OCI-LY1 (cell line): ENCODE measurements at regions not wholly inside any gene's neighbourhood (a gene's known extent, or its start where the extent isn't known, plus 50 kb on each side); places are given as distances from the start of the nearest gene placed in this dataset.

Experiments
- EZH2 ChIP-seq: fragments of 200-600 bp; sonication (generic), shearing (Covaris generic); IDR thresholded peaks from 2 replicates; pipeline ENCODE4 v1.8.0; 2017; ENCODE audit warnings: borderline replicate concordance, mixed run types, mild to moderate bottlenecking, antibody characterized with exemption, low read length, moderate library complexity, mixed read lengths
- TF ChIP-seq, protein P1 (sequence below): fragments of 200-600 bp; sonication (generic), shearing (Covaris generic); IDR thresholded peaks from 2 replicates; pipeline ENCODE4 v1.5.1; 2017; ENCODE audit warnings: mild to moderate bottlenecking, antibody characterized with exemption, low read length, moderate library complexity, mixed read lengths

DNA sequence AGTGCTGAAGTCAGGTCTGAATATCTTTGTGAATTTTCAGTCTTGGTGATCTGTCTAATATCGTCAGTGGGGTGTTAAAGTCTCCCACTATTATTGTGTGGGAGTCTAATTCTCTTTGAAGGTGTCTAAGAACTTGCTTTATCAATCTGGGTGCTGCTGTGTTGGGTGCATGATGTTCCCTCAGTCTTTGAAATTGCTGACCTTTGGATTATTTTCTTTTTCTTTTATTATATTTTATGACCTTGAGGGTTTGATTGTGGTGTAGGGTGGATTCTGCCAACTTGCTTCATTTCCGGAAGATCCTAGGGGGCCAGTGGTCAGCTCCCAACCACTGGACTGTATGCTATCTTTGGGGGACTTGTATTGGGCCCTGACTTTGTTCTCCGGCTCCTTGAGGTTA is 415.3 kb downstream of the USP25 start:
- TF ChIP-seq, protein P1, sequence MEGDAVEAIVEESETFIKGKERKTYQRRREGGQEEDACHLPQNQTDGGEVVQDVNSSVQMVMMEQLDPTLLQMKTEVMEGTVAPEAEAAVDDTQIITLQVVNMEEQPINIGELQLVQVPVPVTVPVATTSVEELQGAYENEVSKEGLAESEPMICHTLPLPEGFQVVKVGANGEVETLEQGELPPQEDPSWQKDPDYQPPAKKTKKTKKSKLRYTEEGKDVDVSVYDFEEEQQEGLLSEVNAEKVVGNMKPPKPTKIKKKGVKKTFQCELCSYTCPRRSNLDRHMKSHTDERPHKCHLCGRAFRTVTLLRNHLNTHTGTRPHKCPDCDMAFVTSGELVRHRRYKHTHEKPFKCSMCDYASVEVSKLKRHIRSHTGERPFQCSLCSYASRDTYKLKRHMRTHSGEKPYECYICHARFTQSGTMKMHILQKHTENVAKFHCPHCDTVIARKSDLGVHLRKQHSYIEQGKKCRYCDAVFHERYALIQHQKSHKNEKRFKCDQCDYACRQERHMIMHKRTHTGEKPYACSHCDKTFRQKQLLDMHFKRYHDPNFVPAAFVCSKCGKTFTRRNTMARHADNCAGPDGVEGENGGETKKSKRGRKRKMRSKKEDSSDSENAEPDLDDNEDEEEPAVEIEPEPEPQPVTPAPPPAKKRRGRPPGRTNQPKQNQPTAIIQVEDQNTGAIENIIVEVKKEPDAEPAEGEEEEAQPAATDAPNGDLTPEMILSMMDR, result no peak
- TF ChIP-seq EZH2, result no peak
